ENCODE measurements at regions not wholly inside any gene's neighbourhood (a gene's known extent, or its start where the extent isn't known, plus 50 kb on each side); places are given as distances from the start of the nearest gene placed in this dataset.

DNA sequence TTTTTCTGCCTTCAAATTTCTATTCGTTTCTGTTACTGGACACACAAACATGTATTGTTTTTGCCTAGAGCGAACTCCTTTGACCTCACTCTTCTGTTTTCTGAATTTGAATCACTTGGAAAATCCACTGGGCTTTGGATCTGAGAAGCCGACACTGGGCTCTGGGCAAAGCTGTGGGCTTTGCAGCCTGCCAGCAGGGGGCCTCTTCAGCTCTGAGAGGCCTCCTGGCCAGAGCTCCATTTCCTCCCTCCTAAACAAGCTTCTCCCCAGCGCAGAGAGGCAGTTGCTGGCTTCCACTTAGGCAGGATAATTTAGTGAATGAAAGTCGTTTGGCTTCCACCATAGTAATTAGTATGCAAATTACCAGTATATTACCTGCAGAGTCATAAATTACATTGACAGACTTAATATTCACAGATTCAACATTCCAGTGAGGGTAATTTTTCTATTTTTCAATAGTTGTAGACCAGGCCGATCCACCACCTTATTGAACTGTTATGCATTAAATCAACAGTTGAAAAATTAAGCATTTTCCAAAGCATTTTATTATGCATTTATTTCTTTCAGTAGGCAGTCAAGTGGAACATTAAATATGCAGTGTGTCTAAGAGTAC, 104.0 kb upstream of the ZNF366 start:
- DNase-seq: peak; percentile 85
- peak; percentile 99 for TF ChIP-seq CTCF (IDR thresholded peaks at IDR 0.05; ENCODE audit: low read depth, low read length)
- Histone ChIP-seq H3K9me3 (no peaks in the 10 kb centered on the region), H3K27me3 (no peaks in the 10 kb centered on the region), H3K4me1 (peaks cover 30% of the 10 kb centered on the region), H3K4me3 (ENCODE audit: low read depth, low read length) (no peak overlapping the region), H3K36me3 (no peaks in the 10 kb centered on the region)

GRCh38 chr5:72608926-72609325, 101.7 kb upstream of the ZNF366 start:
- no peak for TF ChIP-seq CTCF (IDR thresholded peaks at IDR 0.05; ENCODE audit: low read depth, low read length)
- H3K36me3 ChIP-seq: no peaks in the 10 kb centered on the region
- DNase-seq: no peak
- H3K27me3 ChIP-seq: no peaks in the 10 kb centered on the region
- no peaks in the 10 kb centered on the region for H3K9me3 ChIP-seq
- H3K4me3 ChIP-seq (ENCODE audit: low read depth, low read length): no peak overlapping the region
- H3K4me1 ChIP-seq: peaks cover 30% of the 10 kb centered on the region

DNA sequence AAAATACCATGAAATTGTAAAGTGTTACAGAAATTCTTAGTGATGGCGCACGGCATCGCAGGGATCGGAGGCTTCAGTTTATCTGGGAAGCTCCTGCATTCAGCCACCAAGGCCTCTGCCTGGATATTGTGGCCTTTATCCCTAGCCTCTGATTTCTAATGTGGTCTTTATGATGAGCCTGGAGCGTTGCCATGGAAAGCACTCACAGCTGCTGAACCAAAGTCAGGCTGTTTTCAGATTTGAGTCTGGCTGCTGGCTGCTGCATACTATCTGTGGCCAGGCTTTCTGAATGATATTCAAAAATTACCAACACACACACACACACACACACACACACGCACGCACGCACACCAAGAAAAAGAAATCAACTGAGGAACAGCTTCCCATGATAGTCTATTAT, 101.1 kb upstream of the ZNF366 start:
- Histone ChIP-seq H3K9me3 (no peaks in the 10 kb centered on the region), H3K27me3 (no peaks in the 10 kb centered on the region), H3K4me3 (ENCODE audit: low read depth, low read length) (no peak overlapping the region), H3K36me3 (no peaks in the 10 kb centered on the region), H3K4me1 (peaks cover 30% of the 10 kb centered on the region)
- TF ChIP-seq CTCF (IDR thresholded peaks at IDR 0.05; ENCODE audit: low read depth, low read length): no peak
- DNase-seq: peak; percentile 81

GRCh38 chr5:72607381-72607780, 100.2 kb upstream of the ZNF366 start:
- Histone ChIP-seq H3K36me3 (no peaks in the 10 kb centered on the region), H3K4me1 (peaks cover 30% of the 10 kb centered on the region), H3K9me3 (no peaks in the 10 kb centered on the region), H3K4me3 (ENCODE audit: low read depth, low read length) (no peak overlapping the region), H3K27me3 (no peaks in the 10 kb centered on the region)
- DNase-seq: peak; percentile 19
- no peak for TF ChIP-seq CTCF (IDR thresholded peaks at IDR 0.05; ENCODE audit: low read depth, low read length)

GRCh38 chr5:72606525-72606924, 99.3 kb upstream of the ZNF366 start:
- no peak for TF ChIP-seq CTCF (IDR thresholded peaks at IDR 0.05; ENCODE audit: low read depth, low read length)

GRCh38 chr5:72605632-72606031, 98.4 kb upstream of the ZNF366 start:
- H3K4me1 ChIP-seq: peaks cover 22% of the 10 kb centered on the region
- TF ChIP-seq CTCF (IDR thresholded peaks at IDR 0.05; ENCODE audit: low read depth, low read length): no peak
- H3K9me3 ChIP-seq: no peaks in the 10 kb centered on the region
- no peaks in the 10 kb centered on the region for H3K36me3 ChIP-seq
- no peaks in the 10 kb centered on the region for H3K27me3 ChIP-seq
- no peak overlapping the region for H3K4me3 ChIP-seq (ENCODE audit: low read depth, low read length)
- DNase-seq: no peak

More at GRCh38 chr5:72606525-72606924, 99.3 kb upstream of the ZNF366 start:
- Histone ChIP-seq H3K9me3 (no peaks in the 10 kb centered on the region), H3K36me3 (no peaks in the 10 kb centered on the region), H3K4me3 (ENCODE audit: low read depth, low read length) (no peak overlapping the region), H3K27me3 (no peaks in the 10 kb centered on the region), H3K4me1 (peaks cover 29% of the 10 kb centered on the region)
- DNase-seq: no peak
